ENCODE measurements at regions not wholly inside any gene's neighbourhood (a gene's known extent, or its start where the extent isn't known, plus 50 kb on each side); places are given as distances from the start of the nearest gene placed in this dataset.

- H3K27me3 ChIP-seq (ENCODE audit: insufficient read depth, low read length) = no peaks in the 10 kb centered on the region
- no peaks in the 10 kb centered on the region for H3K36me3 ChIP-seq (ENCODE audit: insufficient read depth, low read length)
- no peak overlapping the region for H2AFZ ChIP-seq (ENCODE audit: low read depth, low read length)
- H3K4me1 ChIP-seq (ENCODE audit: insufficient read depth, low read length) = peaks cover 2% of the 10 kb centered on the region
- H3K4me3 ChIP-seq (ENCODE audit: low read length) = no peak overlapping the region
- H3K9me3 ChIP-seq (ENCODE audit: low read length) = no peaks in the 10 kb centered on the region
Observed at GRCh38 chr2:103007086-103007485, 245.3 kb downstream of the TMEM182 start.

- Histone ChIP-seq H3K27me3 (ENCODE audit: insufficient read depth, low read length) (no peaks in the 10 kb centered on the region), H3K4me1 (ENCODE audit: insufficient read depth, low read length) (no peaks in the 10 kb centered on the region), H3K36me3 (ENCODE audit: insufficient read depth, low read length) (no peaks in the 10 kb centered on the region), H3K4me3 (ENCODE audit: low read length) (no peak overlapping the region), H3K9me3 (ENCODE audit: low read length) (no peaks in the 10 kb centered on the region), H2AFZ (ENCODE audit: low read depth, low read length) (no peak overlapping the region)
Observed at GRCh38 chr2:103008586-103008985, 246.8 kb downstream of the TMEM182 start.

- no peaks in the 10 kb centered on the region for H3K9me3 ChIP-seq (ENCODE audit: low read length)
- no peaks in the 10 kb centered on the region for H3K36me3 ChIP-seq (ENCODE audit: insufficient read depth, low read length)
- H3K4me1 ChIP-seq (ENCODE audit: insufficient read depth, low read length) = no peaks in the 10 kb centered on the region
- no peak overlapping the region for H3K4me3 ChIP-seq (ENCODE audit: low read length)
- no peaks in the 10 kb centered on the region for H3K27me3 ChIP-seq (ENCODE audit: insufficient read depth, low read length)
- H2AFZ ChIP-seq (ENCODE audit: low read depth, low read length) = no peak overlapping the region
Observed at GRCh38 chr2:103009871-103010270, 248.0 kb downstream of the TMEM182 start.

GRCh38 chr2:103010306-103010705, 248.5 kb downstream of the TMEM182 start:
- Histone ChIP-seq H3K27me3 (ENCODE audit: insufficient read depth, low read length) (no peaks in the 10 kb centered on the region), H3K36me3 (ENCODE audit: insufficient read depth, low read length) (no peaks in the 10 kb centered on the region), H3K4me3 (ENCODE audit: low read length) (no peak overlapping the region), H3K4me1 (ENCODE audit: insufficient read depth, low read length) (no peaks in the 10 kb centered on the region), H3K9me3 (ENCODE audit: low read length) (no peaks in the 10 kb centered on the region), H2AFZ (ENCODE audit: low read depth, low read length) (no peak overlapping the region)

- Histone ChIP-seq H3K9me3 (ENCODE audit: low read length) (no peaks in the 10 kb centered on the region), H2AFZ (ENCODE audit: low read depth, low read length) (no peak overlapping the region), H3K4me1 (ENCODE audit: insufficient read depth, low read length) (no peaks in the 10 kb centered on the region), H3K4me3 (ENCODE audit: low read length) (no peak overlapping the region), H3K36me3 (ENCODE audit: insufficient read depth, low read length) (no peaks in the 10 kb centered on the region), H3K27me3 (ENCODE audit: insufficient read depth, low read length) (no peaks in the 10 kb centered on the region)
Observed at GRCh38 chr2:103010751-103011150, 248.9 kb downstream of the TMEM182 start.

GRCh38 chr2:103012590-103012989, 250.8 kb downstream of the TMEM182 start:
- H3K27me3 ChIP-seq (ENCODE audit: insufficient read depth, low read length) = no peaks in the 10 kb centered on the region
- H3K36me3 ChIP-seq (ENCODE audit: insufficient read depth, low read length) = no peaks in the 10 kb centered on the region
- no peaks in the 10 kb centered on the region for H3K9me3 ChIP-seq (ENCODE audit: low read length)
- no peak overlapping the region for H3K4me3 ChIP-seq (ENCODE audit: low read length)
- no peak overlapping the region for H2AFZ ChIP-seq (ENCODE audit: low read depth, low read length)
- H3K4me1 ChIP-seq (ENCODE audit: insufficient read depth, low read length) = no peaks in the 10 kb centered on the region

GRCh38 chr2:103025056-103025455, 263.2 kb downstream of the TMEM182 start:
- no peak overlapping the region for H3K4me3 ChIP-seq (ENCODE audit: low read length)
- H3K36me3 ChIP-seq (ENCODE audit: insufficient read depth, low read length) = no peaks in the 10 kb centered on the region
- no peaks in the 10 kb centered on the region for H3K27me3 ChIP-seq (ENCODE audit: insufficient read depth, low read length)
- no peaks in the 10 kb centered on the region for H3K4me1 ChIP-seq (ENCODE audit: insufficient read depth, low read length)
- no peak overlapping the region for H2AFZ ChIP-seq (ENCODE audit: low read depth, low read length)
- H3K9me3 ChIP-seq (ENCODE audit: low read length) = peaks cover 2% of the 10 kb centered on the region

GRCh38 chr2:103028181-103028580, 266.4 kb downstream of the TMEM182 start:
- H3K4me3 ChIP-seq (ENCODE audit: low read length) = no peak overlapping the region
- H3K36me3 ChIP-seq (ENCODE audit: insufficient read depth, low read length) = no peaks in the 10 kb centered on the region
- no peaks in the 10 kb centered on the region for H3K27me3 ChIP-seq (ENCODE audit: insufficient read depth, low read length)
- no peak overlapping the region for H2AFZ ChIP-seq (ENCODE audit: low read depth, low read length)
- H3K9me3 ChIP-seq (ENCODE audit: low read length) = peaks cover 2% of the 10 kb centered on the region
- H3K4me1 ChIP-seq (ENCODE audit: insufficient read depth, low read length) = no peaks in the 10 kb centered on the region

Measured in neuron (in vitro differentiated cells).